Uterus (tissue), 2 donors: ENCODE measurements at regions not wholly inside any gene's neighbourhood (a gene's known extent, or its start where the extent isn't known, plus 50 kb on each side); places are given as distances from the start of the nearest gene placed in this dataset.

Experiments
- POLR2A ChIP-seq, 2 donors: fragments of 450-650 bp; IDR thresholded peaks; one replicate each; pipeline ENCODE4 v1.6.1; 2016; ENCODE audit warnings: antibody characterized with exemption in 2 of 2, mild to moderate bottlenecking in 1 of 2, moderate library complexity in 1 of 2
- TF ChIP-seq, protein P1 (sequence below), 4 experiments: fragments of 200-600 bp in 2 of 4; fragments of 450-650 bp in 2 of 4; sonication (generic) in 2 of 4; IDR thresholded peaks; one replicate each; pipeline ENCODE4 v1.5.1; 2016 to 2019; ENCODE audit warnings: antibody characterized with exemption in 4 of 4, mild to moderate bottlenecking in 2 of 4, moderate library complexity in 1 of 4

DNA sequence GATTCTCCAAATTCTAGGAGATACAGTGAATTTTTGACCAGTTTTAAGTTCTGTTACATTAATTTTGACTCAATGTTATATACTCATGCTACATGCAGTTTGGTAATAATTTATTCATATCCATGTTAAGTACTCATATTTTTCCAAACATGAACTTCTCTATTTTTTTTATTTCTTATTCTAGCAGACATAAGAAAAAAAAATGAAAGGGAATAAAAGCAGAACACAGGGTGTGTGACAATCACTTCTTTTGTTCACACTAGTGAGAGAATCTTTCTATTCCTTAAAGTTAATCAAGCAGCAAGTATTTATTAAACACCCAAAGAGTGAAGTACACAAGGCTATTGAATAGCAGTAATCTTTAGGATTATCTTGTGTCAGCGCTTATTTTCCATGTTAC is 171.1 kb upstream of the ATP2B1 start:
- TF ChIP-seq, protein P1, sequence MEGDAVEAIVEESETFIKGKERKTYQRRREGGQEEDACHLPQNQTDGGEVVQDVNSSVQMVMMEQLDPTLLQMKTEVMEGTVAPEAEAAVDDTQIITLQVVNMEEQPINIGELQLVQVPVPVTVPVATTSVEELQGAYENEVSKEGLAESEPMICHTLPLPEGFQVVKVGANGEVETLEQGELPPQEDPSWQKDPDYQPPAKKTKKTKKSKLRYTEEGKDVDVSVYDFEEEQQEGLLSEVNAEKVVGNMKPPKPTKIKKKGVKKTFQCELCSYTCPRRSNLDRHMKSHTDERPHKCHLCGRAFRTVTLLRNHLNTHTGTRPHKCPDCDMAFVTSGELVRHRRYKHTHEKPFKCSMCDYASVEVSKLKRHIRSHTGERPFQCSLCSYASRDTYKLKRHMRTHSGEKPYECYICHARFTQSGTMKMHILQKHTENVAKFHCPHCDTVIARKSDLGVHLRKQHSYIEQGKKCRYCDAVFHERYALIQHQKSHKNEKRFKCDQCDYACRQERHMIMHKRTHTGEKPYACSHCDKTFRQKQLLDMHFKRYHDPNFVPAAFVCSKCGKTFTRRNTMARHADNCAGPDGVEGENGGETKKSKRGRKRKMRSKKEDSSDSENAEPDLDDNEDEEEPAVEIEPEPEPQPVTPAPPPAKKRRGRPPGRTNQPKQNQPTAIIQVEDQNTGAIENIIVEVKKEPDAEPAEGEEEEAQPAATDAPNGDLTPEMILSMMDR (IDR thresholded peaks at IDR 0.05), result no peak
- no peak for TF ChIP-seq POLR2A (IDR thresholded peaks at IDR 0.05)
